Esophagus muscularis mucosa (tissue), 4 donors: ENCODE measurements at regions not wholly inside any gene's neighbourhood (a gene's known extent, or its start where the extent isn't known, plus 50 kb on each side); places are given as distances from the start of the nearest gene placed in this dataset.

Experiments used
- DNase-seq: peaks from one replicate; pipeline ENCODE4 v3.0.0-alpha.2; 2017; ENCODE audit errors: extremely low spot score
- H3K27ac ChIP-seq, 4 donors: fragments of 200-600 bp; sonication (generic); replicated peaks in 1 of 4; 1 replicate in 3 of 4; 2 replicates in 1 of 4; pipeline ENCODE4 v1.5.1; 2016 to 2019; ENCODE audit warnings: mild to moderate bottlenecking in 1 of 4
- H3K27me3 ChIP-seq, 4 donors: fragments of 200-600 bp; sonication (generic); one replicate each; pipeline versions ENCODE4 v1.5.1 to v1.6.0; 2016 to 2019
- H3K36me3 ChIP-seq, 4 donors: fragments of 200-600 bp; sonication (generic); one replicate each; pipeline ENCODE4 v1.5.1; 2016 to 2019
- H3K4me1 ChIP-seq, 4 donors: fragments of 200-600 bp; sonication (generic); one replicate each; pipeline ENCODE4 v1.5.1; 2016 to 2019
- H3K4me3 ChIP-seq, 4 donors: fragments of 200-600 bp; sonication (generic); 1 replicate in 2 of 4; 2 replicates in 2 of 4; pipeline ENCODE4 v1.5.1; 2016 to 2019; ENCODE audit warnings: mild to moderate bottlenecking in 4 of 4, moderate library complexity in 1 of 4
- H3K9me3 ChIP-seq, 4 donors: fragments of 200-600 bp; sonication (generic); 1 replicate in 3 of 4; 2 replicates in 1 of 4; pipeline ENCODE4 v1.5.1; 2016 to 2019
- EP300 ChIP-seq: sonication (generic); formaldehyde crosslinking; IDR thresholded peaks from one replicate; pipeline ENCODE4 v1.6.1; 2017; ENCODE audit warnings: antibody characterized with exemption
- POLR2A ChIP-seq: fragments of 450-650 bp; IDR thresholded peaks from one replicate; pipeline ENCODE4 v1.6.1; 2017; ENCODE audit warnings: antibody characterized with exemption, moderate library complexity, mild to moderate bottlenecking, low read depth
- POLR2AphosphoS5 ChIP-seq, 2 donors: sonication (generic); formaldehyde crosslinking; IDR thresholded peaks; one replicate each; pipeline ENCODE4 v1.6.1; 2017; ENCODE audit warnings: antibody characterized with exemption in 2 of 2
- WGBS: methylation state at CpG from one replicate; pipeline ENCODE4 v1.1.5; 2018; 5-methylcytosine and 5-hydroxymethylcytosine counted together
- intact Hi-C: fragments of 100-400 bp; cut with DNase I; formaldehyde crosslinking; loops from one replicate; pipeline ENCODE4 v1.15.1; 2023
- TF ChIP-seq, protein P1 (sequence below), 3 experiments: fragments of 200-600 bp in 2 of 3; fragments of 450-650 bp in 1 of 3; sonication (generic) in 2 of 3; IDR thresholded peaks; one replicate each; pipeline ENCODE4 v1.5.1; 2017 to 2019; ENCODE audit warnings: antibody characterized with exemption in 3 of 3, mild to moderate bottlenecking in 2 of 3, moderate library complexity in 1 of 3

DNA sequence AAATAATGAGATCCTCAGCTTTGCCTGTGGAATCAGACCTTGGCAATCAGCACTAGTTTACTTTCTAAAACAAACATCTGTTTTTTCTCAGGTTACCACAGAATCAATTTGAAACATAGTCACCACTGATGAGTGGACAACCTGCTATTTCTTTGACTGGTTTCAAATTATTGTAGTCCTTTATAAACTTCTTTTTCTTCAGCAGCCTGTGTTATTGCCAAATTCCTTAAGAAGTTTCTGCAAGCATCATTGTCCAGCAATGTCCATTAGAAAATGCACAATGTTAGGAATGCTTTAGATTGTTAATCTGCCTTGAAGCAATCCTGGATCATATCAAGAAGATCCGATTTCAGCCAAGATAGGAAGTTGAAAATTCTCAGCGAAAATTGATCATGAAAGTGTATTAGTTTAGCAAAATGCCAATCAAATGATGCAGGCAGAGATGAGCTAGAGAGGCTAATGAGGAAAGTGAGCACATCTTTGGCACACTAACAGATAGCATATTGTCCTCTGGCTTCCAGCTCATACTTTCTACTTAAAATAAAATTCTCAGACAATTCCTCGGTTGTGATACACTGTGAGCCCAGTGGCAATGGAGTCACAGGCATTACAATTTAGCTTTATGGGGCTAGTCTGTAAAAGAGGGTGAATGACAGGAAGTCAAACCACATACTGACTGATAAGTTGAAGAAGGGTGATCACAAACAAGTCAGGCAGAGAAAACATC lies 270.6 kb downstream of the SLITRK6 start:
- Histone ChIP-seq H3K4me1 (peaks cover 0 to 10% (median 9%) of the 10 kb centered on the region in 4 donors), H3K9me3 (no peaks in the 10 kb centered on the region), H3K4me3 (no peak overlapping the region), H3K36me3 (no peaks in the 10 kb centered on the region), H3K27me3 (no peaks in the 10 kb centered on the region), H3K27ac (peak overlapping the region in 1 of 4 donors; percentile 17)
- intact Hi-C loops: no loop called here
- no peak for DNase-seq
- 34% methylated on average over 3 of the region's 3 CpGs for WGBS
- TF ChIP-seq POLR2AphosphoS5 (IDR thresholded peaks at IDR 0.05) (peak in 1 of 2 donors; percentile 27), POLR2A (no peak), EP300 (no peak)
- TF ChIP-seq, protein P1, sequence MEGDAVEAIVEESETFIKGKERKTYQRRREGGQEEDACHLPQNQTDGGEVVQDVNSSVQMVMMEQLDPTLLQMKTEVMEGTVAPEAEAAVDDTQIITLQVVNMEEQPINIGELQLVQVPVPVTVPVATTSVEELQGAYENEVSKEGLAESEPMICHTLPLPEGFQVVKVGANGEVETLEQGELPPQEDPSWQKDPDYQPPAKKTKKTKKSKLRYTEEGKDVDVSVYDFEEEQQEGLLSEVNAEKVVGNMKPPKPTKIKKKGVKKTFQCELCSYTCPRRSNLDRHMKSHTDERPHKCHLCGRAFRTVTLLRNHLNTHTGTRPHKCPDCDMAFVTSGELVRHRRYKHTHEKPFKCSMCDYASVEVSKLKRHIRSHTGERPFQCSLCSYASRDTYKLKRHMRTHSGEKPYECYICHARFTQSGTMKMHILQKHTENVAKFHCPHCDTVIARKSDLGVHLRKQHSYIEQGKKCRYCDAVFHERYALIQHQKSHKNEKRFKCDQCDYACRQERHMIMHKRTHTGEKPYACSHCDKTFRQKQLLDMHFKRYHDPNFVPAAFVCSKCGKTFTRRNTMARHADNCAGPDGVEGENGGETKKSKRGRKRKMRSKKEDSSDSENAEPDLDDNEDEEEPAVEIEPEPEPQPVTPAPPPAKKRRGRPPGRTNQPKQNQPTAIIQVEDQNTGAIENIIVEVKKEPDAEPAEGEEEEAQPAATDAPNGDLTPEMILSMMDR (IDR thresholded peaks at IDR 0.05): no peak

DNA sequence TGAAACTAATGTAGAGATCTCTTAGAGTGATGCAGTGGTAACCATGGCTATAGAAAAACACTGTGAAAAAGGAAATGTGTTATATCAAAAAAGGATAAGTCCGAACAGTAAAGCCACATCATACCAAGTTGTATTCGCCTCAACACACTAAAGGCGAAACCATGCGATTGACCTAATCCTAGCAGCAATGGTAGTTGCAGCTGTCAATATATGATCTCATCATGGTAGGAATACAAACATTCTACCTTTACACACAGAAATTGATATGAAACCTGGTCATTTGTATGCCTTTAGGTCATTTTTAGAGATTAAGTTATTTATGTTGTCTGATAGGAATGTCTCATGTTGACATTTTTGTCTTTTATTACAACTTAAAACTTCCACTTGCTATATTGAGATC lies 271.9 kb downstream of the SLITRK6 start:
- Histone ChIP-seq H3K9me3 (no peaks in the 10 kb centered on the region), H3K36me3 (no peaks in the 10 kb centered on the region), H3K27ac (no peak overlapping the region), H3K4me1 (peaks cover 0 to 10% (median 9%) of the 10 kb centered on the region in 4 donors), H3K27me3 (no peaks in the 10 kb centered on the region), H3K4me3 (no peak overlapping the region)
- WGBS: 93% methylated on average over 4 of the region's 4 CpGs
- TF ChIP-seq, protein P1 (IDR thresholded peaks at IDR 0.05): no peak
- TF ChIP-seq POLR2AphosphoS5 (IDR thresholded peaks at IDR 0.05) (no peak), EP300 (no peak), POLR2A (no peak)
- intact Hi-C loops: no loop called here
- no peak for DNase-seq

DNA sequence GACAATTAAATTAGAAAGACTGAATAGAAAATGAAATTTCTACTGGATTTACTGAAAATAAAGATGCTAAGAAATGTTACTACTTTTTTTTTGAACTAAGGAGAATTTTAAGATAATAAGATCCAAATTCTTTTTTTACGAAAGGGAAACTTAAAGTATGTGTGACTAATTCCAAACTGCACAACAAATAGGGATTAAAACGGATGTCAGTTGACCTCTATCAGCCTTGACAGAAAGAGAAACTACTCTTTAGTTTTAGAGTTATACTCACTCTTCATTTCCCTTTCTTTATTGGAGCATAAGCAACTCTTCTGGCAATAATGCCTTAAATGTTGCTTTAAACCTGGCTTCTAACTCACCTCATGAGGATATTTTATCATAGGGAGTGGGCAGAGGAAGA lies 273.8 kb downstream of the SLITRK6 start:
- no peak overlapping the region for H3K27ac ChIP-seq
- intact Hi-C loops: no loop called here
- TF ChIP-seq EP300: no peak
- TF ChIP-seq POLR2AphosphoS5 (IDR thresholded peaks at IDR 0.05): no peak
- TF ChIP-seq, protein P1 (IDR thresholded peaks at IDR 0.05): no peak
- TF ChIP-seq POLR2A: no peak
- no peaks in the 10 kb centered on the region for H3K9me3 ChIP-seq
- no peaks in the 10 kb centered on the region for H3K27me3 ChIP-seq
- H3K4me3 ChIP-seq: no peak overlapping the region
- WGBS: 52% methylated on average over 2 of the region's 2 CpGs
- peaks cover 0 to 24% (median 23%) of the 10 kb centered on the region in 4 donors for H3K4me1 ChIP-seq
- DNase-seq: no peak
- no peaks in the 10 kb centered on the region for H3K36me3 ChIP-seq

DNA sequence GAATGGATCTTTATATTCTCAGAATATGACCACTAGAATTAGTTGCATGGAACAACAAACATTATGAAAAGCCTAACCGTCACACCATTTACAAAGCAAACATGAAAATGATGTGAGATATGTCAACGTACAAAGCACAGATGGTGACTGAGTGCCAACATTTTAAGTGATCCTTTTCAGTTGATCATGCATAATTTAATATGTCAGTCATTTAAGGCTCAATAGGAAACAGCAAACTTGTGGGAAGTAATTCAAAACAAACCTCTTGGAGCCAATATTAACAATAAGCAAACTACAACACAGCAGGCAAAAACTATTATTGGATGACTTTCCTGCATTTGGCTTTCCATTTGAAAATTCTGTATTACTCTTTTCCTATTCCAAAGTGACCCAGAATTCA lies 277.6 kb downstream of the SLITRK6 start:
- no peak for DNase-seq
- Histone ChIP-seq H3K27ac (no peak overlapping the region), H3K9me3 (no peaks in the 10 kb centered on the region), H3K27me3 (no peaks in the 10 kb centered on the region), H3K4me3 (no peak overlapping the region), H3K4me1 (peaks cover 0 to 31% (median 18%) of the 10 kb centered on the region in 4 donors), H3K36me3 (no peaks in the 10 kb centered on the region)
- no peak for TF ChIP-seq EP300
- no peak for TF ChIP-seq POLR2AphosphoS5 (IDR thresholded peaks at IDR 0.05)
- no peak for TF ChIP-seq POLR2A
- TF ChIP-seq, protein P1 (IDR thresholded peaks at IDR 0.05): no peak
- intact Hi-C loops: no loop called here
- WGBS: 62% methylated on average over 2 of the region's 2 CpGs

DNA sequence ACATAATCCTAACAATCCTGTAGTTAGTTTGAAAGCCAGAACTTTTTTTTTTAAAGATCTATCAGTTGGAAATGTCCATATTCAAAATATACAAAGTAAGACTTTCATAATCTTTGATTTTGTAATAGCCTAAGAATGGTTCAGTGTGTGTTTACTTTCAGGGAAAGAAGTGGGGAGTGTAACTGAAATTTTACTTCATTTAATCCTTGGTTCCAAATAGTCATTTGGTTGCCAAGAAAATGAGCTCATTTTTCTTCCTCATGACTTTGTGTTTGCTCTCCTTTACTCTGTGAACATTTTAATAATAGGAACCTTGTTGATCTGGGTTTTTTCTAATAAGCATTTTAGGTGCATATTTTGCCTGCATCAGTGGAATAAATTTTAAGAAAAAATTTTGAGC lies 278.8 kb downstream of the SLITRK6 start:
- Histone ChIP-seq H3K9me3 (no peaks in the 10 kb centered on the region), H3K4me1 (peaks cover 0 to 31% (median 18%) of the 10 kb centered on the region in 4 donors), H3K27me3 (no peaks in the 10 kb centered on the region), H3K36me3 (no peaks in the 10 kb centered on the region), H3K4me3 (no peak overlapping the region), H3K27ac (peak overlapping the region in 2 of 4 donors; percentile 5 to 10)
- intact Hi-C loops: no loop called here
- TF ChIP-seq POLR2AphosphoS5 (IDR thresholded peaks at IDR 0.05) (no peak), EP300 (no peak), POLR2A (no peak)
- TF ChIP-seq, protein P1 (IDR thresholded peaks at IDR 0.05): no peak
- DNase-seq: no peak
